ENCODE measurements at regions not wholly inside any gene's neighbourhood (a gene's known extent, or its start where the extent isn't known, plus 50 kb on each side); places are given as distances from the start of the nearest gene placed in this dataset.
"Not testable (repeated sequence)": the region's sequence is repeated elsewhere in the genome, so short reads cannot be mapped to it uniquely, and the experiment has no call there.

DNA sequence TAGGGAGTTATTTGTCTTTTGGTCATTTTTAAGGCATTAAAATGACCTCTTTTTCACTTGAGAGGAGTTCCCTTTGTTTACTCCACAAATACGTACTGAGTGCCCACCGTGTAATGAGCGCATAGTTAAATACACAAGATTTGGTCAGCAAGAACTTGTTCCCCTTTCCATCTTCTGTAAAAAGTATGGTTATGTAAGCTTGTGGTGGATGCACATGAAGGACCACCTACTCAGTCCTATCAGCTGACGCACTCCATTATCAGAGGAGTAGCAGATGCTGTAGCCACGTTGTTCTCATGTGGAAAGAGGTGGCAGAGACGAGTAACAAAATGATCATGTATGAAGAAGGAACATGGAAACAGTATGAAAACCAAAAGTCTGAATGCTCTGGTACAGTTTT lies 78.0 kb upstream of the GARIN1A start:
- TF ChIP-seq ZFP30 (CRISPR knock-in tag; IDR thresholded peaks at IDR 0.05); BACH2 (CRISPR knock-in tag; IDR thresholded peaks at IDR 0.05; ENCODE audit: borderline replicate concordance); ZFP3 (CRISPR knock-in tag; IDR thresholded peaks at IDR 0.05): not testable (repeated sequence)
